Activated naive CD8-positive, alpha-beta T cell (primary cell): ENCODE measurements at regions not wholly inside any gene's neighbourhood (a gene's known extent, or its start where the extent isn't known, plus 50 kb on each side); places are given as distances from the start of the nearest gene placed in this dataset.

Source experiments
- H3K27ac Mint-ChIP-seq: one replicate; pipeline ENCODE4 v1.8.0; 2021; ENCODE audit warnings: mixed read lengths
- H3K27me3 Mint-ChIP-seq: one replicate; pipeline ENCODE4 v1.8.0; 2021; ENCODE audit warnings: mixed read lengths
- H3K36me3 Mint-ChIP-seq: one replicate; pipeline ENCODE4 v1.8.0; 2021; ENCODE audit warnings: mixed read lengths
- H3K4me1 Mint-ChIP-seq: one replicate; pipeline ENCODE4 v1.8.0; 2021; ENCODE audit warnings: low read depth, mixed read lengths
- H3K4me3 Mint-ChIP-seq: one replicate; pipeline ENCODE4 v1.8.0; 2021; ENCODE audit warnings: mild to moderate bottlenecking, mixed read lengths
- H3K9me3 Mint-ChIP-seq: one replicate; pipeline ENCODE4 v1.8.0; 2021; ENCODE audit warnings: low read depth, mixed read lengths

DNA sequence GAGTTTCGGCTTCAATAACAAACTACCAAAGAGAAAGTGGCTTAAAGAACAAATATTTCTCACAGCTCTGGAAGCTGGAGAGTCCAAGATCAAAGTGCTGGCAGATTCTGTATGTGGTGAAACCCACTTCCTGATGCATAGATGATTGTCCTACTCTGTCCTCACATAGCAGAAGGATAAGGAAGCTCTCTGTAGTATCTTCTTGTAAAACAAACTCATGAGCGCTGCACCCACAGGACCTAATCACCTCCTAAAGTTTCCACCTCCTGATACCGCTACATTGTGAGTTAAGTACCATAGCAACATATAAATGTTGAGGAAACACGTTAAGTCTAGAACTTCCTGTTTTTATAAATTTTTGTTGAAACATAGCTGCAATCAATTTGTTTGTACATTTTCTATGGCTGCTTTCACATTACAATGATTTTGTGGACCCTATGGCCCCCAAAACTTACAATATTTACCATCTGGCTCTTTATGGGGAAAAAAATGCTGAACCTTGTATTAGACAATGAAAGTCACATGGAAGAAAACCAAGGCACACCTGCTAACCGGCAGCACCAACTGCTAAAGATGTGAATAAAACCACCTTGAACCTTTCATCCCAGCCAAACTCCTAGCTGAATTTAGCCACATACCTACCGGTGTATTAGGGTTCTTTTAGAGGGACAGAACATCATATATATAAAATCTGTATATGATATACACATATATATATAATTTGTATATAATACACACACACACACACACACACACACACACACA lies 1423.4 kb downstream of the NCAM2 start:
- H3K36me3 Mint-ChIP-seq, result no peaks in the 10 kb centered on the region
- peak overlapping the region; percentile 50 for H3K4me3 Mint-ChIP-seq
- no peaks in the 10 kb centered on the region for H3K27me3 Mint-ChIP-seq
- peaks cover 15% of the 10 kb centered on the region for H3K4me1 Mint-ChIP-seq
- peak overlapping the region; percentile 36 for H3K27ac Mint-ChIP-seq
- no peaks in the 10 kb centered on the region for H3K9me3 Mint-ChIP-seq

DNA sequence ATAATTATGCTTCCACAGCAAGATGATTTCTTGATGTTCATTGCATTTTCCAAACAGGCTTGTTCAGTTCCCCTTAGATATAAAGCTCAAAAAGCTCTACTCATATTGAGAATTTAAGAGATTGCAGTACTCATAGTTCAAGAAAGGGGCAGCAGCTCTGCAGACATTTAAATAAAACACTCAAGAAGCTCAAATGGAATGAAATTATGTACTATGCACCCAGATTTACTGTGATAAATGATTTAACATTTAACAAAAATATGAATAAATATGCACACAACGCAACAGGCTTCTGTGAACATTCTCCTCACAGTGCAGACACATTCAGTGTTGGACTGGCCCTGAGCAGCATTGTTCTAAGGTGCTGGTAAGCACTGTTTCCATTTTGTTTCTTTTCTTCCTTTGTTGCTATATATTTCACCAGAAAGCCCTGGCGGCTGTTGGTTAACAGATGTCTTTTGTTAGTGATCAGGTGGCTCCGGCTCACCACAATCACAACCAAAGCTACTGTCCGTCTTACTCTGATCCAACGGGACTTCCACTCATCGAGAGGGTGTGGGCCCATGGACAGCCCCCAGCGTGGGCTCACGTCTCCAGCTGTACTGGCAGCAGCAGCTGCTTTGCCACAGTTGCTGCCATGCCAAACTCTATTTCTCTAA lies 1440.3 kb downstream of the NCAM2 start:
- H3K27me3 Mint-ChIP-seq, result no peaks in the 10 kb centered on the region
- H3K36me3 Mint-ChIP-seq, result no peaks in the 10 kb centered on the region
- H3K27ac Mint-ChIP-seq, result no peak overlapping the region
- no peak overlapping the region for H3K4me3 Mint-ChIP-seq
- H3K9me3 Mint-ChIP-seq, result no peaks in the 10 kb centered on the region
- H3K4me1 Mint-ChIP-seq, result no peaks in the 10 kb centered on the region

DNA sequence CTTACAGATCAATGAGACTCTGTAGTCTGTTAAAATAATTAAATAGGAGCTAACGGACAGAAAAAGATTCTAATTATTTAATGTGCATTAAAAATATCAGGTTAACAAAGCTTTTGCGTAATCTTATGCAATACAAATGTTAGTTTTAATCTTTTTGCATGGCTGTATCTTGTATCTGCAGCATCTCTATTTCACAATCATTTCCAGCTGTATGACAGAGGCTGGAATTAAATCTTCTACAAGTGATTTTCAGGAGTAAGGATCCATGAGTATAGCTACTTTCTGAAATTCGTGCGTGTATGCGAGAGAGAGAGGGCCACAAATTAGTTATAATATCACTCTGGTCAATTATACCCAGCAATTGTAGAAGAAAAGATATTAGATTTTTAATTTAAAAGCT lies 1446.8 kb downstream of the NCAM2 start:
- Mint-ChIP-seq H3K4me1 (no peaks in the 10 kb centered on the region), H3K36me3 (no peaks in the 10 kb centered on the region), H3K27ac (no peak overlapping the region), H3K27me3 (no peaks in the 10 kb centered on the region), H3K4me3 (no peak overlapping the region), H3K9me3 (no peaks in the 10 kb centered on the region)

DNA sequence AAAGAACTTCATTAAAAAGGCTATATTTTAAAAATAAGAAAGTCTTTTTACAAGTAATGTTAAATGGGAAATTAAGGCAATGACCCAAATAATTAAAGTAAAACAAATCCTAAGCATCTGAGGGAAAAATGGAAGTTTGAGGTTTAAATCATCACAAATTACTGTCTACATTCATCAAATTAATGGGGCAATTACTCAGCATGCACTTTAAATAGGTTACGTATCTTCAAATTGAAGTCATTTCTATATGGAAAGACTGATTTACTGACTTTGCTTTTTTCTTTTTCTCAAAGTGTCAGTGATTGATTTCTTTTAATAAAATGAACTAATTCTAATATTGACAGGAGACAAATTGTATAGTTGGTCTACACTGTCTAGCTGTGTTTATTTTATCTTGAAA lies 1452.3 kb downstream of the NCAM2 start:
- H3K9me3 Mint-ChIP-seq, result no peaks in the 10 kb centered on the region
- no peak overlapping the region for H3K4me3 Mint-ChIP-seq
- H3K27ac Mint-ChIP-seq, result no peak overlapping the region
- H3K36me3 Mint-ChIP-seq, result no peaks in the 10 kb centered on the region
- H3K4me1 Mint-ChIP-seq, result no peaks in the 10 kb centered on the region
- peaks cover 1% of the 10 kb centered on the region for H3K27me3 Mint-ChIP-seq

DNA sequence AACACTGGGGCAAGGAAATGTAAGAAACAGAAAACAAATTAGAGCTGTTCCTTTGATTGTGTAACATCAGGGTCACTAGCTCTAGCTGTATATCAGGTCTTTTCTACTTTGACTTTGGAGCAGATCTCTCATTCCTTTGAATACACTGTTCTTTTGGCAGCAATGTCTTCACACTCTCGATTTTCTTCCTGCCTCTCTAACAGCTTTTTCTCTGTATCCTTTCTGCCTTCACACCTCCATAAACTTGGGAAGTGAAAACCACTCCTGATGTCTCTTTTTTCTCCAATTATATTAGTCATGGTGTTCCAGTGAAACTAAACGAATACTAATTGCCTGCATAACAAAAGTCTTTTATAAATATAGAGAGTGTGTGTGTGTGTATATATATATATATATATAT lies 1458.0 kb downstream of the NCAM2 start:
- no peaks in the 10 kb centered on the region for H3K36me3 Mint-ChIP-seq
- H3K27me3 Mint-ChIP-seq, result peaks cover 1% of the 10 kb centered on the region
- H3K4me1 Mint-ChIP-seq, result no peaks in the 10 kb centered on the region
- no peak overlapping the region for H3K27ac Mint-ChIP-seq
- no peak overlapping the region for H3K4me3 Mint-ChIP-seq
- no peaks in the 10 kb centered on the region for H3K9me3 Mint-ChIP-seq

DNA sequence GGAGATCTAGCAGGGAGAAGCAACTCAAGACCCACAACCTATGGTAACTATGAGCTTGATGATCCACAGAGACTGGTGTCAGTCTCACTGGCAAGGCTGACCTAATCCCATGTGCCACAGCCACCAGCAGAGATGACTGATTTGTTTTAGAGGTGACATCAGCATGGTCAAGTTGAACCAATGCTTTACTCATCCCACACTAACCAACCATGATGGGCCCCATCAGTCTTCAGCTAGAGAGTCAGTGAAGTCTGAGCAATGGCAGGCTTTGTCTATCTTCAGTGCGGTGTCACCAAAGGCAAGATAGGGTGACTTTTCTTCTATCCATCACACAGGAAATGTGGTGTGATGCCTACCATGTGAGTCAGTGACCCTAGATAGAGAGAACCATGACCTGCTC lies 1470.7 kb downstream of the NCAM2 start:
- Mint-ChIP-seq H3K9me3 (no peaks in the 10 kb centered on the region), H3K4me1 (no peaks in the 10 kb centered on the region)

DNA sequence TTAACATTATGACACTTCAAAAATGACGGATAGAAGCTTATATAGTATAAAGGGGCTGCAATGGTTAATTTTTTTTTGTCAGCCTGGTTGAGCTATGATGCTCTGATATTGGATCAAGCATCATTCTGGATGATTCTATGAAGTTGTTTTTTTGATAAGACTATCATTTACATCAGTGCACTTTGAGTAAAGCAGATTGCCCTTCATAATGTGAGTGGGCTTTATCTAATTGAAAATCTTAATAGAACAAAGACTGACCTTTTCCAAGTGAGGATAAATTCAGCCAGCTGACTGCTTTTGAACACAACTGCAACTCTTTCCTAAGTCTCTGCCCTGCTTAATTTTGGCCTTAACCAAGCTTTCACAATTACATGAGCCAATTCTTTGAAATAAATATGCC lies 1476.2 kb downstream of the NCAM2 start:
- Mint-ChIP-seq H3K4me3 (no peak overlapping the region), H3K36me3 (no peaks in the 10 kb centered on the region), H3K4me1 (no peaks in the 10 kb centered on the region), H3K27me3 (no peaks in the 10 kb centered on the region), H3K9me3 (peaks cover 6% of the 10 kb centered on the region), H3K27ac (no peak overlapping the region)

More for the DNA sequence above, 1470.7 kb downstream of the NCAM2 start:
- H3K36me3 Mint-ChIP-seq, result no peaks in the 10 kb centered on the region
- H3K27ac Mint-ChIP-seq, result no peak overlapping the region
- no peaks in the 10 kb centered on the region for H3K27me3 Mint-ChIP-seq
- no peak overlapping the region for H3K4me3 Mint-ChIP-seq

DNA sequence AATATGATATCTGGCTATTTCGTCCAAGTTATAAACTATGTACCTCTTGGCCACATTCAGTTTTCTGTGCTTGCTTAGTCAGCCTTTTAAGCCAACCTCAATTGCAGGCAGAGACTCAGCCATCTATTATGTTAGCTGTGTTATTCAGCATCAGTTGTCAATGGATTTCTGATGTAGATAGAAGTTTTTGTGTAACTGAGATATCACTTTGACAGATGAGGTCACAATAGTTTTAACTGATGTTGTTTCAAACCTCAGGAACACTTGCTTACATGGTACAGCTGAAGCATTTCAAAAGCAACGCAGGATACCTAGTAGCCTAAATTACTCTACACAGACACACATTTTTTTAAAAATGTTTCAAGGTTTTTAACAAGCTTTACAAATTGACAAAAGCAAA lies 1478.0 kb downstream of the NCAM2 start:
- no peaks in the 10 kb centered on the region for H3K36me3 Mint-ChIP-seq
- no peaks in the 10 kb centered on the region for H3K4me1 Mint-ChIP-seq
- H3K4me3 Mint-ChIP-seq, result no peak overlapping the region
- H3K27ac Mint-ChIP-seq, result no peak overlapping the region
- H3K9me3 Mint-ChIP-seq, result peaks cover 11% of the 10 kb centered on the region
- no peaks in the 10 kb centered on the region for H3K27me3 Mint-ChIP-seq

DNA sequence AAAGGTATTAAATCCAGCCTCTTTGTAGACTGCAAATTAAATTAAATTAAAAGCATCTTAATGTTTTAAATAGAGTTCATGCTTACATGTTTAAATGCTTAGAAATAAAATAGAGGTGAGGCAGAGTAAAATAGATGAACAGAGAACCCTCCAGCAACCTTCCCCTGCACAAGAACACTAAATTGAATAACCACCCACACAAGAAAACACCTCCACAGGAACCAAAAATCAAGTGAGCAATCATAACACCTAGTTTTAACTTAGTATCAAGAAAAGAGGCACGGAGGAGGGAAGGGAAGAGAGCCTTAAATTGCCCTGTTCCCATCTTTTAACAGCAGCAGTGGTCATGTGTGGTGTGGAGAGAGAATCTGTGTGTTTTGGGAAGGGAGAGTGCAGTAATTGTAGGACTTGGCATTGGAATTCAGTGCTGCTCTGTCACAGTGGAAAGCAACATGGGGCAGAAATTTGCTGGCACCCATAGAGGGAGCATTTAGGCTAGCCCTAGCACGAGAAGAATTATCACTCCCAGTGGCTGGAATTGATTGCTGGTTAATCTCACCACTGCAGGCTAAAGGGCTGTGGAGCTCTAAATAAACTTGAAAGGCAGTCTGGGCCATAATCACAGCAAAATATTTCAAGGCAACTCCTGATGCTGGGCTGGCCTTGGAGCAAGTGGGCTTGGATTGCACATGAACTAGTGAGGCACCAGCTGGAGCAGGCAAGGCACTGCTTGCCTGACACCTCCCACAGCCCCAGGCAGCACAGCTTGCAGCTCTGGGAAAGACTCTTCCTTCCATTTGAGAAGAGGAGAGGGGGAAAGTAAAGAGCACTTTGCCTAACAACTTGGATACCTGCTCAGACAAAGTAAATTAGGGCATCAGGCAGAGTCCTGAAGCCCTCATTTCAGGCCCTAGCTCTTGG lies 1478.8 kb downstream of the NCAM2 start:
- peaks cover 11% of the 10 kb centered on the region for H3K9me3 Mint-ChIP-seq
- no peak overlapping the region for H3K27ac Mint-ChIP-seq
- no peaks in the 10 kb centered on the region for H3K27me3 Mint-ChIP-seq
- no peaks in the 10 kb centered on the region for H3K4me1 Mint-ChIP-seq
- H3K36me3 Mint-ChIP-seq, result no peaks in the 10 kb centered on the region
- H3K4me3 Mint-ChIP-seq, result no peak overlapping the region

DNA sequence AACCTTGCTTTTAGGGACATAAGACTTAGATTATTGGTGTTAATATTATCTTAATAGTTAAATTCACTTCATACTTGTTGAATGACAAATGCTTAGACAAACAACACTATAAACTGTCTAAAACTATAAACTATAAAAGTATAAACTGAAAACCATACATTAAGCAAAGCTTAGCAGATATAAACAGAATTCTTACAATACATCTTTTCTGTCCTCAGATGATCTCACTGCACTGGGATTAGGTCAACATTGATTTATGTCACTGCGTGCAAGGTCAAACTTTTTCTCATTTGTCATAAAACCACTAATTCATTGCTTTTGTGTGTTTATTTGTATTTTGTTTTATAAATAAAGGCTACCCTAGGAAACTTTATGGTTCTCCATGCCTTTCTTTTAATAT lies 1491.8 kb downstream of the NCAM2 start:
- Mint-ChIP-seq H3K4me1 (no peaks in the 10 kb centered on the region), H3K36me3 (no peaks in the 10 kb centered on the region), H3K4me3 (no peak overlapping the region), H3K27ac (no peak overlapping the region), H3K9me3 (peaks cover 3% of the 10 kb centered on the region), H3K27me3 (no peaks in the 10 kb centered on the region)

DNA sequence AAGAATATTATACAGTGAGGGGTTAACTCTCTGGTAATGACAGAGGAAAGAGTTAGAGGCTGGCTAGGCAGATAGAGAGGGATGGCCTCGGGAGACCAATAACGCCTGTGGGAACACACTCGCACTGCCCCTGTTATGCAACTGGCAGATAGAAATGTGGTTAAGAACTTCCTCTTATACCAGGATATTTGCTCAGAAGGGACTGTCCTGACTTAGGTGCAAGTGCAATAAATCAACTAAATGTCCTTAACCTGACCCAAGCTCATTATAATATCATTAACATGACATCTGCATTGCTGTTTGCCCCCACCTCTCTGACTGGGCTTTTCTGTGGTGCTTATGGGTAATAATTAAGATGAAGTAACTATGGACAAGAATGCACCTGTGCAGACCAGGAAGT lies 1518.0 kb downstream of the NCAM2 start:
- no peaks in the 10 kb centered on the region for H3K27me3 Mint-ChIP-seq
- no peak overlapping the region for H3K27ac Mint-ChIP-seq
- no peak overlapping the region for H3K4me3 Mint-ChIP-seq
- no peaks in the 10 kb centered on the region for H3K4me1 Mint-ChIP-seq
- H3K36me3 Mint-ChIP-seq, result no peaks in the 10 kb centered on the region
- H3K9me3 Mint-ChIP-seq, result no peaks in the 10 kb centered on the region

DNA sequence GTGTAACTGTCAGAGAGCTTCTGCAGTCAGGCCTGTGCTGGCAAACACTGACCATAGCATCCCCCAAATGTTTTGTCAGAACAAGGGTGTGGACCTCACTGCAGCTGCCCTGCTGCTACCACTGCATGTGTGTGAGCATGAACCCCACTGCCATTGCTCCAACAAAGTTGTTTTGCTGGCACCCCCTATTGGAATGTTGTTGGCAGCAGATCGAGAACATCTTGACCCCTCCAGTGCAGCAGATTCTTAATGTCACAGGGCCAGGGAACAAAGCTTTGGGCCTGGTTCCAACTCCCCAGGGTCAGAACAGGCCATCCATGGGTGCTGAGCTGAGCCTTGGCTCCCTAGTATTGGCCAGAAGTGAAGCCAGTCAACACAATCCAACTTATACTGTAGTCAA lies 1537.4 kb downstream of the NCAM2 start:
- no peaks in the 10 kb centered on the region for H3K27me3 Mint-ChIP-seq
- no peaks in the 10 kb centered on the region for H3K4me1 Mint-ChIP-seq
- no peaks in the 10 kb centered on the region for H3K36me3 Mint-ChIP-seq
- H3K27ac Mint-ChIP-seq, result no peak overlapping the region
- peaks cover 8% of the 10 kb centered on the region for H3K9me3 Mint-ChIP-seq
- H3K4me3 Mint-ChIP-seq, result no peak overlapping the region

DNA sequence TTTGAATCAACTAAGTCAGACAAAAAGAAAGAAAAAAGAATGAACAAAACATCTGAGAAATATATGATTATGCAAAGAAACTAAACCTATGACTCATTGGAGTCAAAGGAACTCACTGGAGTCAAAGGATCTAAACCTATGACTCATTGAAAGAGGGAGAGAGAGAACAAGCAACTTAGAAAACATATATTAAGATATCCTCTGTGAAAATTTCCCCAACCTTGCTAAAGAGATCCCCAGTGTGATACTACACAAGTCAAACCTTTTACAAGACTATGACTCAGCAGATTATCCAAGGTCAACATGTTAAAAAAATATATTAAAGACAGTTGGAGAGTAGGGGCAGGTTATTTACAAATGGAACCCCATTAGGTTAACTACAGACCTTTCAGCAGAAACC lies 1538.3 kb downstream of the NCAM2 start:
- H3K27ac Mint-ChIP-seq, result no peak overlapping the region
- no peaks in the 10 kb centered on the region for H3K4me1 Mint-ChIP-seq
- no peaks in the 10 kb centered on the region for H3K27me3 Mint-ChIP-seq
- H3K9me3 Mint-ChIP-seq, result peaks cover 8% of the 10 kb centered on the region
- no peaks in the 10 kb centered on the region for H3K36me3 Mint-ChIP-seq
- H3K4me3 Mint-ChIP-seq, result no peak overlapping the region

DNA sequence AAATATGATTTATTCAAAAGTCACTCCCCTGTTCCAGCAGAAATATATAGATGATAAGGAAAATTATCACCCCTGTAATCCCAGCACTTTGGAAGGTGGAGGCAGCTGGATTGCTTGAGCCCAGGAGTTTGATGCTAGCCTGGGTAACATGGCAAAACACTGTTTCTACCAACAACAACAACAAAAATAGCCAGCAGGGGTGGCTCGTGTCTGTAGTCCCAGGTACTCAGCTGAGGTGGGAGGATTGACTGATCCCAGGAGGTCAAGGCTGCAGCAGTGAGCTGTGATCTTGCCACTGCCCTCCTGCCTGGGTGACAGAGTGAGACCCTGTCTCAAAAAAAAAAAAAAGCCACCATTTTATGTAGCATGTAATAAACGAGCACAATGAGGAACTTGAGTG lies 1546.5 kb downstream of the NCAM2 start:
- no peak overlapping the region for H3K4me3 Mint-ChIP-seq
- no peaks in the 10 kb centered on the region for H3K36me3 Mint-ChIP-seq
- no peaks in the 10 kb centered on the region for H3K4me1 Mint-ChIP-seq
- H3K27ac Mint-ChIP-seq, result no peak overlapping the region
- H3K27me3 Mint-ChIP-seq, result no peaks in the 10 kb centered on the region
- peaks cover 4% of the 10 kb centered on the region for H3K9me3 Mint-ChIP-seq

DNA sequence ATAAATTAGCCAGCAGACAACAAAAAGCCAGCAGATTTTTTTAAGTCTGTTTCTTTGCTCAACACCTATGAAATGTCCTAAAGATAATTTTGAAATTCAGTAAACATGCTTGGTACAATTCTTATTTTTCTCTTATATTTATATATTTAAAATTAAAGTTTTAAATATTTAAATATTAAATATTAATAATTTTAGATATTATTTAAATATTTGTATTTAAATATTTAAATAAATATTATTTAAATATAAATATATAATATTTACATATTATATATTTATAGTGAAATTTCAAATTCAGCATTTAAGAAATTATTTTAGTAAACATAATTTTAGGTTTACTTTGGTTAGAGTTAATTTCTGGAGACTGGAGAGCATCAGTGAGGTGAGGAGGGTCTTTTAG lies 1554.2 kb downstream of the NCAM2 start:
- Mint-ChIP-seq H3K27me3 (no peaks in the 10 kb centered on the region), H3K9me3 (peaks cover 5% of the 10 kb centered on the region), H3K36me3 (no peaks in the 10 kb centered on the region), H3K4me3 (no peak overlapping the region), H3K4me1 (no peaks in the 10 kb centered on the region), H3K27ac (no peak overlapping the region)
